ENCODE measurements at regions not wholly inside any gene's neighbourhood (a gene's known extent, or its start where the extent isn't known, plus 50 kb on each side); places are given as distances from the start of the nearest gene placed in this dataset.
A peak's percentile ranks its signal among the peaks of the same experiment; 100 is the strongest.

DNA sequence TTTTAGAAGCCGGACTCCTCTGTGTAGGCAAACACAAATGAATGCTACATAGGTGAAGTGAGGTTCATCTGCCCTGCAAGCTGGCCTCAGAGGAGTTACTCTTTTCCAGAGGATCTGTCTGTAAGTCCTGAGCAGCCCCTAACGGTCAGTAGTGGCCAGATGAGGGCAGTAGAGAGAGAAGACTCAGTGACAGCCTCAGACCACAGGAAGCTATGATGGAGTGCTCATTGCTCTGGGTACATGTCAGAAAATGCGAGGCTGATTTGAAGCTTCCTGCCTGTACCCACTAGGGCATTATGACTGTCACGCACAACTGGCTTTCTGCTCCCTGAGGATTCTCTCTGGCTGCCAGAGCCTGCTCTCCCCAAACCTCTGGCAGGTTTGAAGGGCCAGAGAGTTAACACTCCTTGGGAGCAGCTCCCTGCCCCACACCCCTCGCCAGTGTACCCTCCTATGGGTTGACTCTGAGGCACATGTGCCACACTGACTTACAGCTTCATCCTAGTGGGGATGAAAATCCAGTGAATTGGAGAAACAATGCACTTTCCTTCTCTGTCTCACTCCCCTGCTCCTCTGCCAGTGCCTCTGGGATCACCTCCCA, 141.5 kb downstream of the GABRG2 start:
- CTCF ChIA-PET: no interaction called here
- DNase-seq: no peak

DNA sequence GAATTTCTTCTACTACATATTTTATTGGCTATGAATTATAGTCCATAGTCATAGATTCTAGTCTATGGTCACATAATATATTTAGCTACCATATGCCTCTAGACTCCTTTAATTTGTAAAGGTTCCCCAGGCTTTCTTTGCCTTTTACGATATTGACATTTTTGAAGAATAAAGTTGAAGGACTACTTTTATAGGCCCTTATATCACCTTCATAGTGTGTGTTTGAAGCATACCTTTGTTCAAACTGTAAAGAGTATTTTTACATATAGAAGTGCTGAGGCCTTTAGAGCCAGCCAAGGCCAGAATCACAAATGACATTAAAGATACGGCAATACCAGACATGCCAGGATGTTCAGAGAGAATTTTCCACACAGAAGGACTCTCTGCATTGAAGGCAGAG, 147.0 kb downstream of the GABRG2 start:
- DNase-seq: no peak
- peaks cover 0 to 17% (median 3%) of the 10 kb centered on the region in 5 donors for H3K9me3 Mint-ChIP-seq
- POLR2A ChIA-PET: no interaction called here
- H3K27me3 ChIP-seq (ENCODE audit: insufficient read depth, low read length, poor library complexity, severe bottlenecking): no peaks in the 10 kb centered on the region
- no peaks in the 10 kb centered on the region for H3K4me1 ChIP-seq (ENCODE audit: insufficient read depth, low read length)
- H3K9me3 ChIP-seq (ENCODE audit: low read length): no peaks in the 10 kb centered on the region
- CTCF ChIA-PET: no interaction called here
- H3K27ac ChIP-seq (ENCODE audit: low read depth, low read length): no peak overlapping the region
- no peak overlapping the region for H3K4me3 ChIP-seq (ENCODE audit: low read length)
- no peaks in the 10 kb centered on the region for H3K4me1 Mint-ChIP-seq
- H3K27ac Mint-ChIP-seq: no peak overlapping the region
- H3K27me3 Mint-ChIP-seq: no peaks in the 10 kb centered on the region
- no peaks in the 10 kb centered on the region for H3K36me3 Mint-ChIP-seq
- no peak overlapping the region for H3K4me3 Mint-ChIP-seq
- H3K36me3 ChIP-seq (ENCODE audit: insufficient read depth, low read length): no peaks in the 10 kb centered on the region

More for the DNA sequence above, 141.5 kb downstream of the GABRG2 start:
- H3K4me3 ChIP-seq (ENCODE audit: low read length): no peak overlapping the region
- Mint-ChIP-seq H3K4me3 (no peak overlapping the region), H3K27ac (peak overlapping the region in 1 of 8 donors; percentile 88), H3K9me3 (peaks cover 3 to 12% (median 4%) of the 10 kb centered on the region in 5 donors), H3K36me3 (no peaks in the 10 kb centered on the region), H3K4me1 (no peaks in the 10 kb centered on the region), H3K27me3 (peaks cover 0 to 2% of the 10 kb centered on the region in 2 donors)
- H3K9me3 ChIP-seq (ENCODE audit: low read length): no peaks in the 10 kb centered on the region
- H3K27me3 ChIP-seq (ENCODE audit: insufficient read depth, low read length, poor library complexity, severe bottlenecking): no peaks in the 10 kb centered on the region
- no peaks in the 10 kb centered on the region for H3K4me1 ChIP-seq (ENCODE audit: insufficient read depth, low read length)
- H3K27ac ChIP-seq (ENCODE audit: low read depth, low read length): no peak overlapping the region
- H3K36me3 ChIP-seq (ENCODE audit: insufficient read depth, low read length): no peaks in the 10 kb centered on the region
- POLR2A ChIA-PET: no interaction called here

DNA sequence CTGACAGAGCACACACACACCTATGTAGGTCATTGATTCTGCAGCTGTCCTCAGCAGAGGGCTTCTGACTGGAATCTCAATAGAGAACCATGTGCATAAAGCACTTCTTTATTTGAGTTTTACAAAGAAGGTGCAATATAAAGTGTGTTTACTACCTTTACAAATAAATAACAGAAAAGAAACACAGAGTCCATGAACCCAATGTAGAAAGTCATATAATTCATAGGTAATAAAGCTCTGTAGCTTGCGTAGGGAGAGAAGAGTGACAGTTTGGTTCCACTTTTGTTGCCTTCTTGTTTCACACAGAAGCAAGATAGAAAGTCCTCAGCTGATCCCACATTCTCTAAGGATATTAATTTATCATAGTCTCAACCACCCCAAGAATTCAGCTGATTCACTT, 149.5 kb downstream of the GABRG2 start:
- no peaks in the 10 kb centered on the region for H3K4me1 ChIP-seq (ENCODE audit: insufficient read depth, low read length)
- no peaks in the 10 kb centered on the region for H3K36me3 ChIP-seq (ENCODE audit: insufficient read depth, low read length)
- H3K27me3 Mint-ChIP-seq: no peaks in the 10 kb centered on the region
- peaks cover 3 to 17% (median 7%) of the 10 kb centered on the region in 5 donors for H3K9me3 Mint-ChIP-seq
- CTCF ChIA-PET: no interaction called here
- no peak overlapping the region for H3K4me3 ChIP-seq (ENCODE audit: low read length)
- no peaks in the 10 kb centered on the region for H3K4me1 Mint-ChIP-seq
- no peak overlapping the region for H3K4me3 Mint-ChIP-seq
- no peaks in the 10 kb centered on the region for H3K27me3 ChIP-seq (ENCODE audit: insufficient read depth, low read length, poor library complexity, severe bottlenecking)
- POLR2A ChIA-PET: no interaction called here
- H3K9me3 ChIP-seq (ENCODE audit: low read length): no peaks in the 10 kb centered on the region
- no peak overlapping the region for H3K27ac ChIP-seq (ENCODE audit: low read depth, low read length)
- DNase-seq: no peak
- no peaks in the 10 kb centered on the region for H3K36me3 Mint-ChIP-seq
- H3K27ac Mint-ChIP-seq: no peak overlapping the region

DNA sequence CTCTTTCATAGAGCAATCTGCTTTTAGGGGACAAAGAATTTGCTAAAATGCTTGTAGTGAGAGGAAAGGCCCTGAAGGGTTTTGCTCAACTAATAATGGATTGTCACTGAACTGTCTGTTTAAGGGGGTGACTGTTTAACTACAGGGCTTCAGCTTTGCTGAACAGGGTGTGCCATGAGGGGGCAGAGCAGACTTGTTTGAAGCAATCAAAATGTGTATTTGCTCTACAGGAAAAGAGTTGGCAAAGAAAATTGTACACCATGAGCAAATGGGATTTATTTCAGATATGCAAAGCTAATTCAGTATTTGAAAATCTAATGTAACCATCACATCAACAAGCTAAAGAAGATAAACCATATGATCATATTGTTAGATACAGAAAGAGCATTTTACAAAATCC, 154.3 kb downstream of the GABRG2 start:
- H3K27ac Mint-ChIP-seq: no peak overlapping the region
- POLR2A ChIA-PET: no interaction called here

DNA sequence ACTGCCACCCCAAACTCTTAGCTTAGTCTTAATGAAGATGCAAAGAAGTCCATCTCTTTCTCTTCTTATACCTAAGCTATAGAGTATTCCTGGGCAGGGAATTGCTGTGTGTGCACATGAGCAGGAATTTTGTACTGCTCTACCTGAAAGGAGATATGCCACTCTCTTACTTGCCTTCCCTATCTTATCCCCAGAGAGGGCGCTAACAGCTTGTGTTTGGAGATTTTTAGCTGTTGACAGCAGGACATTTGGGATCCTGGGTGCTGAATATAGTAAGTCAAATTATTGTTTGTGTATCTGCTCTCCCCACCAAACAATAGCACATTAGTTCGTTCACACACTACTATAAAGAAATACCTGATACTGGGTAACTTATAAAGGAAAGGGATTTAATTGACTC, 159.5 kb downstream of the GABRG2 start:
- no peaks in the 10 kb centered on the region for H3K27me3 ChIP-seq (ENCODE audit: insufficient read depth, low read length, poor library complexity, severe bottlenecking)
- Mint-ChIP-seq H3K4me3 (no peak overlapping the region), H3K9me3 (peaks cover 0 to 25% (median 8%) of the 10 kb centered on the region in 5 donors), H3K27ac (no peak overlapping the region), H3K27me3 (no peaks in the 10 kb centered on the region), H3K36me3 (no peaks in the 10 kb centered on the region), H3K4me1 (no peaks in the 10 kb centered on the region)
- H3K36me3 ChIP-seq (ENCODE audit: insufficient read depth, low read length): no peaks in the 10 kb centered on the region
- no peaks in the 10 kb centered on the region for H3K4me1 ChIP-seq (ENCODE audit: insufficient read depth, low read length)
- H3K4me3 ChIP-seq (ENCODE audit: low read length): no peak overlapping the region
- H3K27ac ChIP-seq (ENCODE audit: low read depth, low read length): no peak overlapping the region
- ChIA-PET CTCF (no interaction called here), POLR2A (no interaction called here)
- DNase-seq: no peak
- no peaks in the 10 kb centered on the region for H3K9me3 ChIP-seq (ENCODE audit: low read length)

More for the DNA sequence above, 154.3 kb downstream of the GABRG2 start:
- Histone ChIP-seq H3K9me3 (ENCODE audit: low read length) (no peaks in the 10 kb centered on the region), H3K36me3 (ENCODE audit: insufficient read depth, low read length) (no peaks in the 10 kb centered on the region), H3K27ac (ENCODE audit: low read depth, low read length) (no peak overlapping the region), H3K4me1 (ENCODE audit: insufficient read depth, low read length) (no peaks in the 10 kb centered on the region), H3K27me3 (ENCODE audit: insufficient read depth, low read length, poor library complexity, severe bottlenecking) (no peaks in the 10 kb centered on the region), H3K4me3 (ENCODE audit: low read length) (no peak overlapping the region)
- no peaks in the 10 kb centered on the region for H3K4me1 Mint-ChIP-seq
- CTCF ChIA-PET: no interaction called here
- H3K27me3 Mint-ChIP-seq: no peaks in the 10 kb centered on the region
- no peak overlapping the region for H3K4me3 Mint-ChIP-seq
- no peak for DNase-seq
- H3K9me3 Mint-ChIP-seq: peaks cover 5 to 13% (median 7%) of the 10 kb centered on the region in 5 donors
- H3K36me3 Mint-ChIP-seq: no peaks in the 10 kb centered on the region

DNA sequence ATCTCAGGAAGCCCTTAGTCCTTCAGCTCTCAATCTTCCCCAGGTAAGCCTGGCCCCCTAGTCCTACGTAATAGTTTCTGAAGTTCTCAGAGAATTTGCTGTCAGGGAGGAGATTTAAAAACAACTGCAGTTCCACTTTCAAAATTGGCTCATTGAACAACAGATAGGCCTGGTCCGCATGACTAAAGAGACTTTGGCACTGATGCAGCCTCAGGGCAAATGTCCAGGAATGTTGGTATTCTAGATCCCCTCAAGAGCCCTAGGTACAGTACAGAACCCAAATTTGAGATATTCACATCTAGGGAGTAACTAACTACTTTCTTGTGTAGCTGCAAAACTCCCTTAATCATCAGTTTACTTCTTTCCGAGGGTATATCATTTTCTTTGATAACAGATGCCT, 162.8 kb downstream of the GABRG2 start:
- no peaks in the 10 kb centered on the region for H3K9me3 ChIP-seq (ENCODE audit: low read length)
- Mint-ChIP-seq H3K4me3 (no peak overlapping the region), H3K36me3 (no peaks in the 10 kb centered on the region), H3K27me3 (no peaks in the 10 kb centered on the region), H3K27ac (no peak overlapping the region), H3K4me1 (no peaks in the 10 kb centered on the region), H3K9me3 (peaks cover 4 to 18% (median 12%) of the 10 kb centered on the region in 5 donors)
- no peak for DNase-seq
- ChIA-PET CTCF (no interaction called here), POLR2A (no interaction called here)
- H3K27ac ChIP-seq (ENCODE audit: low read depth, low read length): no peak overlapping the region
- no peak overlapping the region for H3K4me3 ChIP-seq (ENCODE audit: low read length)
- no peaks in the 10 kb centered on the region for H3K36me3 ChIP-seq (ENCODE audit: insufficient read depth, low read length)
- H3K4me1 ChIP-seq (ENCODE audit: insufficient read depth, low read length): no peaks in the 10 kb centered on the region
- H3K27me3 ChIP-seq (ENCODE audit: insufficient read depth, low read length, poor library complexity, severe bottlenecking): no peaks in the 10 kb centered on the region

DNA sequence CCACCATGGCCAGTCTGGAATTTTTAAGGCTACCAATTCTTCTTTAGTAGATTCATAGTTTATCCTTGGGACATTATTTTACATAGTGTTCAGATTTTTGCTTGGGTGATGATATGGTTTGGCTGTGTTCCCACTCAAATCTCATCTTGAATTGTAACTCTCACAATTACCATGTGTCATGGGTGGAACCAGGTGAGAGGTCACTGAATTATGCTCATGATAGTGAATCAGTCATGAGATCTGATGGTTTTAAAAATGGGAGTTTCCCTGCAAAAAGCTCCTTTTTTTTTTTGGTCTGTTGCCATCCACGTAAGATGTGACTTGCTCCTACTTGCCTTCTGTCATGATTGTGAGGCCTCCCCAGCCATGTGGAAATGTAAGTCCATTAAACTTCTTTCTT, 163.9 kb downstream of the GABRG2 start:
- ChIA-PET CTCF (interaction anchor here (0.7 kb wide), 1 partner anchor 648 kb away, joined by 3 read pairs; no protein-coding TSS in a partner anchor), POLR2A (no interaction called here)
- DNase-seq: no peak
- H3K4me3 Mint-ChIP-seq: peak overlapping the region in 1 of 7 donors; percentile 43
- H3K36me3 Mint-ChIP-seq: no peaks in the 10 kb centered on the region
- peaks cover 6 to 24% (median 15%) of the 10 kb centered on the region in 5 donors for H3K9me3 Mint-ChIP-seq
- H3K4me3 ChIP-seq (ENCODE audit: low read length): no peak overlapping the region
- no peaks in the 10 kb centered on the region for H3K4me1 Mint-ChIP-seq
- no peaks in the 10 kb centered on the region for H3K9me3 ChIP-seq (ENCODE audit: low read length)
- H3K36me3 ChIP-seq (ENCODE audit: insufficient read depth, low read length): no peaks in the 10 kb centered on the region
- H3K27me3 Mint-ChIP-seq: no peaks in the 10 kb centered on the region
- no peaks in the 10 kb centered on the region for H3K4me1 ChIP-seq (ENCODE audit: insufficient read depth, low read length)
- H3K27ac Mint-ChIP-seq: no peak overlapping the region
- no peak overlapping the region for H3K27ac ChIP-seq (ENCODE audit: low read depth, low read length)
- H3K27me3 ChIP-seq (ENCODE audit: insufficient read depth, low read length, poor library complexity, severe bottlenecking): no peaks in the 10 kb centered on the region

DNA sequence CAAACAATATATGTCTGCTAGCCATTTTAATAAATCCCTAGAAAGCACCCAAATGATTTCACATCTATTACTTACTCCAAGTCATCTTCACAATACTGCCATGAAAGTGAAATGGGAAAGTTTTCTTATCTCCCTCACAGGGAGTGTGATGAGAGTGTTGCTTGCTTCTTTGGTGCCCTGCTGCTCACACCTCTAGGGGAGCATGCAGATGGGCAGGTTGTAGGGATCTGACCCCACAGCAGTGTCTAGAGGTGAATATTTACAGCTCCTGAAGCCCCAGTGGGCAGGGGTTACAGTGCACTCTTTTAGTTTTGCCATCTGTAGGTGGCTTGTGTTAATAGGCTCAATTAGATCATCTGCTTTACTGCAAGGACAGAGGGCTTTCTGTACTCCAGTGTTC, 173.2 kb downstream of the GABRG2 start:
- Histone ChIP-seq H3K27ac (ENCODE audit: low read depth, low read length) (no peak overlapping the region), H3K4me3 (ENCODE audit: low read length) (no peak overlapping the region), H3K36me3 (ENCODE audit: insufficient read depth, low read length) (no peaks in the 10 kb centered on the region), H3K4me1 (ENCODE audit: insufficient read depth, low read length) (no peaks in the 10 kb centered on the region), H3K9me3 (ENCODE audit: low read length) (no peaks in the 10 kb centered on the region), H3K27me3 (ENCODE audit: insufficient read depth, low read length, poor library complexity, severe bottlenecking) (no peaks in the 10 kb centered on the region)
- no peak for DNase-seq
- H3K4me1 Mint-ChIP-seq: no peaks in the 10 kb centered on the region
- no peak overlapping the region for H3K4me3 Mint-ChIP-seq
- peaks cover 7 to 15% (median 13%) of the 10 kb centered on the region in 5 donors for H3K9me3 Mint-ChIP-seq
- H3K36me3 Mint-ChIP-seq: no peaks in the 10 kb centered on the region
- POLR2A ChIA-PET: no interaction called here
- no peak overlapping the region for H3K27ac Mint-ChIP-seq
- CTCF ChIA-PET: no interaction called here
- no peaks in the 10 kb centered on the region for H3K27me3 Mint-ChIP-seq

DNA sequence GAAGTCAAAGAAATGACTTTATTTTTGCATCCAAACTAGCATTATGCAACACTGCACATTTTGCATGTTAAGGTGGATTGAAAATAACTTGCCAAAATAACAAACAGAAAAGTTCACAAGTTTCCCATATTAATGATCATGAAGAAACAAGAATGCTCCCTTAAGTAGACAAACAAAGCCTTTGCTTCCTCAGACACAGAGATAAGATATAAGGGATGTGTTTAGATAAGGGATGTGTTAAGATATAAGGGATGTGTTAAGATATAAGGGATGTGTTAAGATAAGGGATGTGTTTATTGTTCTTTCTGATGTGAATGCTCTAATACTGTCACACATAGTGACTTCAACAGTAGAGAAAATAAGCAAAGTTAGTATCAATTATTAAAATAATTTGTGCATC, 174.8 kb downstream of the GABRG2 start:
- no peak overlapping the region for H3K4me3 Mint-ChIP-seq
- CTCF ChIA-PET: no interaction called here
- no peaks in the 10 kb centered on the region for H3K4me1 Mint-ChIP-seq
- H3K9me3 Mint-ChIP-seq: peaks cover 1 to 6% (median 2%) of the 10 kb centered on the region in 5 donors
- no peaks in the 10 kb centered on the region for H3K36me3 Mint-ChIP-seq
- H3K27me3 ChIP-seq (ENCODE audit: insufficient read depth, low read length, poor library complexity, severe bottlenecking): no peaks in the 10 kb centered on the region
- no peaks in the 10 kb centered on the region for H3K9me3 ChIP-seq (ENCODE audit: low read length)
- no peaks in the 10 kb centered on the region for H3K36me3 ChIP-seq (ENCODE audit: insufficient read depth, low read length)
- POLR2A ChIA-PET: no interaction called here
- H3K27ac Mint-ChIP-seq: no peak overlapping the region
- no peaks in the 10 kb centered on the region for H3K27me3 Mint-ChIP-seq
- no peak overlapping the region for H3K4me3 ChIP-seq (ENCODE audit: low read length)
- H3K27ac ChIP-seq (ENCODE audit: low read depth, low read length): no peak overlapping the region
- DNase-seq: no peak
- no peaks in the 10 kb centered on the region for H3K4me1 ChIP-seq (ENCODE audit: insufficient read depth, low read length)

Data from CD8-positive, alpha-beta memory T cell (primary cell).